HG03575 (cell line): ENCODE measurements at regions not wholly inside any gene's neighbourhood (a gene's known extent, or its start where the extent isn't known, plus 50 kb on each side); places are given as distances from the start of the nearest gene placed in this dataset.
"Not testable (repeated sequence)": the region's sequence is repeated elsewhere in the genome, so short reads cannot be mapped to it uniquely, and the experiment has no call there.

Experiments used
- ATAC-seq: cut with Tn5 transposase; IDR thresholded peaks from one replicate; pipeline ENCODE4 v1.9.1; 2021; ENCODE audit not compliant: unreplicated experiment, insufficient number of reproducible peaks, low FRiP score; ENCODE audit errors: extremely low read depth

DNA sequence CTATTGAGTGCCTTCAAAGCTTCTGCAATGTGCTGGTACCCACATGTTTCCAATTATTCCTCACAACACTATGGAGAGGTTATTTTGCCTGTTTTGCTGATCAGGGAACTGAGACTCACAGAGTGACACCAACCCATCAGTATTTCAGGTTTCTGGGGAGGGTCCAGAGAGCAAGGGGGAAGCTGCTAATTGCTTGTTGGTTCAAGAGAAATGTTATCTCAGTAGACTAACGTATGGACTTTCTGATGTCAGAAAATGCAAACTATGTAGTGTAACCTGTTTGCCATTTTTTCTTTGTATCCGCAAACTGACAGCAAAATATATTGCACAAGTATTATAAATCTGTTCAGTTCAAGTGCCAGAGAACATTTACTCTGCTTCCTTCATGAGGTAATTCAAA is 108.3 kb upstream of the MSX2 start:
- no peak for ATAC-seq

DNA sequence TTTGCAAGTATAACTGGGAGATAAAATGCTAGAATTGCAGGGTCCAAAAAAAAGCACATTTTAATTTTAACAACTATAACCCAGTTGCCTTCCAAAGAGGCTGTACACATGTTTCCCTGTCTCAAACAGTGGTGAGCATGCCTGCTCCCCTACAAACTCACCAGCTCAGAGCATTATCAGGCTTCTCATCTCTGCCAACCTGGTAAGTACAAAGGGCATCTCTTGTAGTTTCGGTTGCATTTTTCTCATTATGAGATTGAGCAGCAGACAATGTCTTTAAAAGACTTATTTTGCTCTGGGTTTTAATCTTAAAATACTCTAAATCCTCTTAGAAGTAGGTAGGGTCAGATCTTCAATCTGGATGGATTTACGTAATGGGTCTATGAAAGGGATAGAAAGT is 107.1 kb upstream of the MSX2 start:
- ATAC-seq: no peak

DNA sequence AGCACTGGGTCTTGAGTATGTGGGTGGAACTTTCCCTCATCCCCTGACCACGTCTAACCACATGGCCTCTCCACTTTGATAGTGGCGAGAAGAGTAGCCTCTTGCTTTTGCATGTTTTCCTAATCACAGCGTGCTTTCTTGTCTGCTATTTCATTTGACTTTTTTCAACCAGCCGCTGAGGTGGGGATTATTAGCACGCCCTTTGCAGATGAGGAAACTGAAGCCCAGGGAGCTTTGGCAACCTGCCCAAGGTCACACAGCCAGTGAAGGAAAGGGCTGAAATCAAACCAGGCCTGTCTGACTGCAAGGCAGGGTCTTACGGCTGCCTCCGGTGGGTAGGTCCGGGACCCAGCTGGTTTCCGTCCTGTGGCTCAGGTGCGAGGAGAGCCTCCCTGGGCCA is 106.5 kb upstream of the MSX2 start:
- ATAC-seq: no peak

DNA sequence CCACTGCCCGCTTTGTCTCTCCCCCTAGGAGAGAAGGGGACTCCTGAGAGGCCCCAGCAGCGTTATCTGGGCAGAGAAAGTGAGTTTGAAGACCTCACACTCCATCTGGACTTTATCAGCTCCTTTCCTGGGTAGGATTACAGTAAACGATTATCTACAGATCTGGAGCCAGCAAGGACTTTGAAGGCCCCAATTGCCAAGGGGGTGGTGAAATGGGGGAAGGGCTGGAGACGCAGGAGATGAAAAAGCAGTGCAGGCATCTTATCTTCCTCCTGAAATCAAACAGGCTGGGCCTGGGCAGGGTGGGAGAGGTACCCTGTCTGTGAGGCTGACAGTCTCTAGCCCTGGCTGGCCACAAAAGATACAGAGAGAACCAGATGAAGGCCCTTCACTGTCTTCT is 105.8 kb upstream of the MSX2 start:
- no peak for ATAC-seq

- no peak for ATAC-seq
Measured at GRCh38 chr5:174622067-174622466, 102.3 kb upstream of the MSX2 start.

DNA sequence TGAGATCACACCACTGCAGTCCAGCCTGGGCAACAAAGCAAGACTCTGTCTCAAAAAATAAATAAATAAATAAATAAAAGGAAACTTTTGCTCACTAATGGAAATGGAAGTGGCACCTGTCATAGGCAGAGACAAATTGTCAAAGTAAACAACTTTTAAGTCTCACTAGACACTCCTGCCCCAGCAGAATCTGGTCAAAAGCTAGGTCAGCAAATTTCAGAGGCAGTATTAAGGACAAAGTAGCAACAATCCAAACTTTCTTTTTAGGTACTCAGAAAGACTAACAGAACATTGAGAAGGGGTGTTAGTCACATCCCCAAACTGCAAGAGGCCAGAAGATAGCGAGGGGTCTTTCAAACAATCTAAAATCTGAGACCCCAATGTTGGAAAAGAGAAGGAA is 101.4 kb upstream of the MSX2 start:
- no peak for ATAC-seq

DNA sequence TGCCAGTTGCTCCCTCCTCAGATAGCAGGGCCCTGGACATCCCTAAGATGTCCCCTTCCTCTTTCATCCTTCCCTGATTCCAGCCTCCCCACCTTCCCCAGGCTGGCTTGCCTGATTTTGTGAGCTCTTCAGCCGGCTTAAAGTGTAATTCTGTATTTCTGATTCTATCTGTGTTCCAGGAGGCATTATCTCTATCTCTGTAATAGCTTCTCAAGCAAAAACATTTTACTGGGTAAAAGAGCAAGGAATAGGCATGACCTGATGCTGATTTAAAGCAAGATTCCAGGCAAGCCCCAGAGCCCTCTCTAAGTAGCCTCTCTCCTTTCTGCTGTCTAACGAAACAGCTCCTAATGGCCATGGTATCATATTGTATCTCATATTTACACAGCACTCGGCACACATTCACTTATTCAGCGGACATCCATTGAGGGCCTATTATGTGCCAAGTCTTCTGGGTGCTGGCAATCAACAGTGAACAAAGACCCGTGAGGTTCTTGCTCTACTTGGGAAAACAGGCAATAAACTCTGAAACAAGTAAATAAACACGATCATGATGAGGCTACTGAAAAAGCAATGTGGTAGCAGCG is 100.9 kb upstream of the MSX2 start:
- ATAC-seq: no peak

GRCh38 chr5:174624733-174625522 is 99.5 kb upstream of the MSX2 start:
- ATAC-seq: no peak

- ATAC-seq: no peak
Measured at GRCh38 chr5:174625591-174626350, 98.6 kb upstream of the MSX2 start.

DNA sequence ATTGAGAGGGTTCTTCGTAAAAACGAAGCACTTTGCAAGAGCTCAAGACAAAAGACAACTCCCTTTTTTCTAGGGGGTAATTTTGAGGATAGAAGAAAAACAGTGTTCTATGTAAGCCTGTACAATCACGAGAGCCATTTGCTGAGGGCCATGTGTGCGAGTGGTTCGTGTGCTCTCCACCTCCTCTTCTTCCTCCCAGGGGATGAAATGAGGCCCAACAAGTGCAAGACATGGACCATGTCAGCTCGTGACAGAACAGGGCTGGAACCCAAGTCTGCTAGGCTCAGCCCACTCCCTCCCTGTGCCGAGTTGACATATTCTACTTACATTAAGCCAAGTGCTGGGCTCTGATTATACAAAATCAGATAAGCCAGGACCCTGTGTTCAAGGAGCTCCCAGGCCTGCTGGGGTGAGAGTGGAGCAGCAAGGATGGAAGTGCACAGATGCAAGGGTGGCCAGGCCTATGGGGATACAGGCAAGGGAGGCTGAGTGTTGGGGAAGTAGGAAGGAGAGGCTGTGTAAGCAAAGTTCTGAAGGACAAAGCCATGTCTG is 97.9 kb upstream of the MSX2 start:
- no peak for ATAC-seq

DNA sequence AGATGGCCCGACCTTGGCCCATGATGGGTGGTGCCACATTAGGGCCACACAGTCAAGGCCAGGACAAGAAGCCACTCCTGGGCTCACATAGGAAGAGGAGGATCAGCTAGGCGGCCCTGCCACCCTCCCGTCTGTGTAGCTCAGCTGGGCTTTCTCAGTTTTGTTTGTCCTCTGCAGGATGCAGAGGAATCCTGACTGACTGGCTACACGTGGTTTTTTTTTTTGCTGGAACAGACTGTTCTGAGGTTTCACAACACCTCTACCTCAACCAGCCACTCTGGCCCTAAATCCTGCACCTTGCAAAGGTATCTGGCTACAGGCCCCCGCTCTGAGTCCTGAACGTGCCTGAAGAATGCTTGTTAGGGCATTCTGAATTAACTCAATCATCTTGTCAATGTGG is 88.3 kb upstream of the MSX2 start:
- ATAC-seq: no peak

DNA sequence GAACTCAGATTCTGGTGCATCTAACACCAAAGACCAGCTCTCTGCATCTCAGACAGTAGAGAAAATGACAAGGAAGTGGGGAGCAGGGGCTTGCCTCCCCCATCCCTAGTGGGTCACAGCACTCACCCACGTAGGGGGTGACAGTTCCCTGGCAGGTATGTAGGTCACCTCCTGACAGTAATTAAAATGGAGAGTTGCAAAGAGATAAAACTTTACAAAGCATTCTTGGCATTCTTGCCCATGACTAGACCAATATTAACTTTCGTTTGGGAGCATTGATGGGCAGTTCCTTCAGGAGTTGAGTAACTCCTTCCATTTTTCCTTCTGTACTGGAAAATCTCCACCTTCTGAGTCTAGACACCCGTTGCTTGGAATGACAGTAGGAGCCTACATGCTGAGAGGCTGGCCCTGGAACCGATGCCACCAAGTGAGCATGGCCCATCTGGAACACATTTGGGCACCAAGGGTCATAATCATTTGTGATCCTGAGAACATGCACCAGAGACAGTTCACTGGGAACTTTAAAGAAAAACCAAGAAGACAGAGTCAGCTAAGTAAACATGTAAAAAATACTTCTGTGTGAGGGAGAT is 81.5 kb upstream of the MSX2 start:
- ATAC-seq: no peak

- ATAC-seq: no peak
Measured at GRCh38 chr5:174644436-174644835, 79.9 kb upstream of the MSX2 start.

- no peak for ATAC-seq
Measured at GRCh38 chr5:174644923-174645322, 79.5 kb upstream of the MSX2 start.

DNA sequence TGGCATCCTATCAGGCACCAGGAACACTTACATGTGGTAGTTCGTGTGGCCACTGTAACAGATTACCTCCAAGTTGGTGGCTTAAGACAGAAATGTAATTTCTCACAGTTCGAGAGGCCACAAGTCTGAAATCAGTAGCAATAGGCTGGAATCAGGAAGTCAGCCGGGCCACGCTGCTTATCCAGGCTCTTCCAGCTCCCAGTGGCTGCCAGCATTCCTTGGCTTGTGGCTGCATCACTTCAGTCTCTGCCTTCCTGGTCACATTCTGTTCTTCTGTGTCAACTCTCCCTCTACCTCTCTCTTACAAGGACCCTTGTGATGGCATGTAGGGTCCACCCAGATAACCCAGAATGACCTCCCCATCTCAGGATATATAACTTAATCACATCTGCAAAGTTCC is 78.7 kb upstream of the MSX2 start:
- ATAC-seq: no peak

DNA sequence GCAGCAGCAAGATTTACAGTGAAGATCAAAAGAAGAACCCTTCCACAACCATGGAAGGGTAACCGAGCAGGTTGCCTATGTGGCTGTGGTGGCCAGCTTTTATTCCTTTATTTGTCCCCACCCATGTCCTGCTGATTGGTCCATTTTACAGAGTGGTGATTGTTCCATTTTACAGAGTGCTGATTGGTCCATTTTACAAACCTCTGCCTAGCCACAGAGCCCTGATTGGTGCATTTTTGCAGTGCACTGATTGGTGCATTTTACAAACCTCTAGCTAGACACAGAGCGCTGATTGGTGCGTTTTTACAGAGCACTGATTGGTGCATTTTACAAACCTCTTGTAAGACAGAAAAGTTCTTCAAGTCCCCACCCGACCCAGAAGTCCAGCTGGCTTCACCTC is 75.8 kb upstream of the MSX2 start:
- not testable (repeated sequence) for ATAC-seq

GRCh38 chr5:174649391-174649790 is 75.0 kb upstream of the MSX2 start:
- no peak for ATAC-seq

GRCh38 chr5:174654442-174654841 is 69.9 kb upstream of the MSX2 start:
- no peak for ATAC-seq

DNA sequence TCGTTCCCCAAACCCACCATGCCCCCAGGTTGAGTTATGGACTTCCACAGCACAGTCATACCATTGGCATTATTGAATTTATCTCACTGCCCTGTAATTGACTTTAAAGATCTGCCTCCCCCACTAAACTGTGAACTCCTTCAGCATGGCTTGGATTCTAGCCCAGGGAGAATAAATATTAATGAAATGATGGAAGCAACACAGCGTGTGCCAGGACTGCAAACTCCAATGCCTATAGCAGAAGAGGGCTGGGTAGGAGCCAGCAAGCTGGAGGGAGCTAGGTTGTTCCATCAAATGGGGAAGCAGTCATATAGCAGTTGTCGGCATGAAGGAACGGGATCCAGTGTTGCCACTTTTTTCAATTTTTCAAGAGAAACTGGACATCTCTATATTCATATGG is 69.0 kb upstream of the MSX2 start:
- ATAC-seq: no peak
